ENCODE measurements at regions not wholly inside any gene's neighbourhood (a gene's known extent, or its start where the extent isn't known, plus 50 kb on each side); places are given as distances from the start of the nearest gene placed in this dataset.

DNA sequence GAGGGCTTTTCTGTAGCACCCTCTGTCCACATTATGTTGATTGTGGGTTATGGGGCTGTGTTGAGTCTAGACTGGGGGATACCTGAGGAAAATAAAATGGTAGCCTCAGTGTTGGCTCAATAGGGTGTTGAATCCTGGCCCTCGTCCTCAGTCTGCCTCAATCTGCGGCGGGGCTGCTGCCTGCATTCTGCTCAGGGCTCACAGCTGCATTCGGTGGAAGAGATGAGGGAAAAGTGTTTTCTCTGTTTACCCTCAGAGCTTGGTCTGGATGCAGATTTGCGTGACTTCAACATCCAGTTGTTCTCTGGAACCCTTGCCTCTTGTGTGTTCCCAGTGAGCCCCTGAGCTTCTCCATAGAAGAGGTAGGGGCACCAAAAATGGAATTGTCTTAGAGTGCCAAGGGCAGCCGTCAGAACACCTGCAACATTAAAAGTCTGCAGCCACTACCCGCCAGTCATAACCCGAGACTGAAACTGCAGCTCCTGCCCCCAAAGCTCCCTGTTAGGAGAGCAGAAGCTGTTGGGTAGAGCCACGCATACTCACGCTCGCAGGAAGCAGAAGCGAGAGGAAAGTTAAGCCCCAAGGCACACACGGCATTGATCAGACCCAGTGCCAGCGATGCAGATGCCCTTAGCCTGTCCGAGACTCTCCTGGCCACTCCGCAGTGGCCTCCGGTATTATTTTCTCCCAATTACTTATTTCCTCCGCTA is 215.3 kb upstream of the C1orf174 start:
- 65% methylated on average over 14 of the region's 18 CpGs for WGBS (ENCODE audit: insufficient coverage)
- Histone ChIP-seq H3K9me3 (replicated peaks; ENCODE audit: control insufficient read depth, low read depth, low read length) (no peaks in the 10 kb centered on the region), H3K4me1 (ENCODE audit: control insufficient read depth, insufficient read depth, low read length) (no peaks in the 10 kb centered on the region), H3K27me3 (ENCODE audit: control insufficient read depth, insufficient read depth, low read length) (peaks cover 22% of the 10 kb centered on the region), H3K36me3 (ENCODE audit: control insufficient read depth, insufficient read depth, low read length) (no peaks in the 10 kb centered on the region), H3K27ac (ENCODE audit: low read length) (no peak overlapping the region), H3K4me3 (ENCODE audit: low read length) (no peak overlapping the region)
- DNase-seq: no peak

DNA sequence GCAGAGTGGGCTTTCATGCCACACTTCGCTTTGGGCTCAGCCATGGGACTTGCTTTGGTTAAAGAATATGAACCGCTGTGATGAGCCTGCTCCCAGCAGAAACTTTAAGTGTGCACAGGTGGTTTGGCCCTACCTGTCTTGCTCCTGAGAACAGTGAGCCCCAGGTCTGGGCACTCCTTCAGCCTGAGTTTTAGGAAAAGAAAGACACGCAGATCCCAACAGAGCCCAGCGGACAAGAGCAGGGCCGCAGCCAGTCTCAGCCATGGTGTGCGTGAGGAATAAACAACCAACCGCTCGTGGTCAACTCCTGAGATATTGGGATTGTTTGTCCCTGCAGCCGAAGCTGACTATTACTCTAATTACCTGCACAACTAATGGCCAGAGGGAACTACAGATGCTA is 217.1 kb upstream of the C1orf174 start:
- H3K27me3 ChIP-seq (ENCODE audit: control insufficient read depth, insufficient read depth, low read length): peaks cover 26% of the 10 kb centered on the region
- no peak overlapping the region for H3K27ac ChIP-seq (ENCODE audit: low read length)
- H3K9me3 ChIP-seq (replicated peaks; ENCODE audit: control insufficient read depth, low read depth, low read length): no peaks in the 10 kb centered on the region
- H3K4me3 ChIP-seq (ENCODE audit: low read length): no peak overlapping the region
- no peak for DNase-seq
- H3K4me1 ChIP-seq (ENCODE audit: control insufficient read depth, insufficient read depth, low read length): no peaks in the 10 kb centered on the region
- H3K36me3 ChIP-seq (ENCODE audit: control insufficient read depth, insufficient read depth, low read length): no peaks in the 10 kb centered on the region
- WGBS (ENCODE audit: insufficient coverage): 93% methylated on average over 6 of the region's 9 CpGs

- H3K27me3 ChIP-seq (ENCODE audit: control insufficient read depth, insufficient read depth, low read length): peaks cover 21% of the 10 kb centered on the region
These were observed 218.9 kb upstream of the C1orf174 start for GRCh38 chr1:4118746-4119515.

DNA sequence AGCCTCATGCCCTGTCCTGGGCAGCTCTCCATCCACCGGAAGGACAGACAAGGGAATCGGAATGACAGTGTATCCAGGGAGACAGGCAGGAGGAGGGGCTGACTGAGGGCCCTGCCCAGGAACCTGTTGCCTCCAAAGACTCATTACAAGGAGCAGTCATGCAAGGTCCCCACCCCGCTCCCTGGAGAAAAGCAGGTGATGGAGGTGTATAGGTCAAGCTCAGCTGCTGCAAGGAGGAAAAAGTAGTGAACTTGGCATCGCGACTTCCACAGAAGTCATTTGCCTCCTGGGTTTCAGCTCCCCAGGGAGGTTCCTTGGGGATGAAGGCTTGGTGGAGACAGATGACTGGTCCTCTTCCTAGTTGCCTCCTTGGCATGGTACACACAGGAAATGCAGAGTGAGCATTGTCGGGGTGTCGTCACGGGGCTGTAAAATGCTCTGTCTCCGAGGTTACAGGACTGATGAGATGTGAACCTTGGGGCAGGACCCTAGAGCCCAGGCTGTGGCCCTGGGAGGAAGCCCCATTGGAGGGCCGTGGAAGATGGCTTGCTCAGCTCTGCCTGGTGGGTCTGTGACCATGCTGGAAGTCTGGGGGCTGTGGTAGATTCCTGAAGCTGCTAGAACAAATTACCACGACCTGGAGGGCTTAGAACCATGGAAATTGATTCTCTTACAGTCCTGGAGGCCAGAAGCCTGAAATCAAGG is 219.6 kb upstream of the C1orf174 start:
- no peaks in the 10 kb centered on the region for H3K36me3 ChIP-seq (ENCODE audit: control insufficient read depth, insufficient read depth, low read length)
- no peaks in the 10 kb centered on the region for H3K9me3 ChIP-seq (replicated peaks; ENCODE audit: control insufficient read depth, low read depth, low read length)
- WGBS (ENCODE audit: insufficient coverage): 64% methylated on average over 11 of the region's 11 CpGs
- no peak overlapping the region for H3K27ac ChIP-seq (ENCODE audit: low read length)
- H3K4me3 ChIP-seq (ENCODE audit: low read length): no peak overlapping the region
- peaks cover 21% of the 10 kb centered on the region for H3K27me3 ChIP-seq (ENCODE audit: control insufficient read depth, insufficient read depth, low read length)
- no peaks in the 10 kb centered on the region for H3K4me1 ChIP-seq (ENCODE audit: control insufficient read depth, insufficient read depth, low read length)
- DNase-seq: no peak

More at GRCh38 chr1:4118746-4119515, 218.9 kb upstream of the C1orf174 start:
- Histone ChIP-seq H3K4me1 (ENCODE audit: control insufficient read depth, insufficient read depth, low read length) (no peaks in the 10 kb centered on the region), H3K4me3 (ENCODE audit: low read length) (no peak overlapping the region), H3K27ac (ENCODE audit: low read length) (no peak overlapping the region), H3K36me3 (ENCODE audit: control insufficient read depth, insufficient read depth, low read length) (no peaks in the 10 kb centered on the region), H3K9me3 (replicated peaks; ENCODE audit: control insufficient read depth, low read depth, low read length) (no peaks in the 10 kb centered on the region)
- WGBS (ENCODE audit: insufficient coverage): 60% methylated on average over 9 of the region's 12 CpGs
- DNase-seq: no peak

GRCh38 chr1:4120557-4121292 is 220.7 kb upstream of the C1orf174 start:
- no peaks in the 10 kb centered on the region for H3K4me1 ChIP-seq (ENCODE audit: control insufficient read depth, insufficient read depth, low read length)
- no peak for DNase-seq
- no peak overlapping the region for H3K27ac ChIP-seq (ENCODE audit: low read length)
- H3K27me3 ChIP-seq (ENCODE audit: control insufficient read depth, insufficient read depth, low read length): peaks cover 21% of the 10 kb centered on the region
- no peaks in the 10 kb centered on the region for H3K36me3 ChIP-seq (ENCODE audit: control insufficient read depth, insufficient read depth, low read length)
- H3K9me3 ChIP-seq (replicated peaks; ENCODE audit: control insufficient read depth, low read depth, low read length): no peaks in the 10 kb centered on the region
- no peak overlapping the region for H3K4me3 ChIP-seq (ENCODE audit: low read length)
- WGBS (ENCODE audit: insufficient coverage): 56% methylated on average over 11 of the region's 15 CpGs

DNA sequence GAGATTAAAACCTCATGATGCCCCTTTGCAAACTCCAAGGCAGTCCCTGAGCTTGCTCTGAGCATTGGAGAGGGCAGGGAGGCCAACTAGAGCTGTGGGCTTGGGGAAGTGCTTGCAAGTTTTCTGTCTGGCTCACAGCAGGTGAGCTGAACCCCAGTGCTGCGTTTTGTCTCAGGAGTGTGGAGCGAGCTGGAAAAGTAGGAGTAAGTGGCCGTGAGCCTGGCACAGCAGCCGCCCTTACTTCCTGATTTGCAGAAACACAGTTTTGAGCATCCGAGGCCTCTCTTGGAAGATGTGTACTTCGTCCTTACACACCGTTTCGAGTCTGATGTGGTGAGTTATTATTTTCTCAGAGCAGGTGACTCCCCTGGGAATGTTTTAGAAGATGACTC is 221.2 kb upstream of the C1orf174 start:
- no peak overlapping the region for H3K27ac ChIP-seq (ENCODE audit: low read length)
- no peak overlapping the region for H3K4me3 ChIP-seq (ENCODE audit: low read length)
- whole genome bisulfite sequencing (ENCODE audit: insufficient coverage): 58% methylated on average over 8 of the region's 8 CpGs
- no peak for DNase-seq
- H3K27me3 ChIP-seq (ENCODE audit: control insufficient read depth, insufficient read depth, low read length): peaks cover 21% of the 10 kb centered on the region
- no peaks in the 10 kb centered on the region for H3K4me1 ChIP-seq (ENCODE audit: control insufficient read depth, insufficient read depth, low read length)
- no peaks in the 10 kb centered on the region for H3K9me3 ChIP-seq (replicated peaks; ENCODE audit: control insufficient read depth, low read depth, low read length)
- H3K36me3 ChIP-seq (ENCODE audit: control insufficient read depth, insufficient read depth, low read length): no peaks in the 10 kb centered on the region

GRCh38 chr1:4121834-4122512 is 221.9 kb upstream of the C1orf174 start:
- H3K4me3 ChIP-seq (ENCODE audit: low read length): no peak overlapping the region
- no peaks in the 10 kb centered on the region for H3K36me3 ChIP-seq (ENCODE audit: control insufficient read depth, insufficient read depth, low read length)
- no peaks in the 10 kb centered on the region for H3K4me1 ChIP-seq (ENCODE audit: control insufficient read depth, insufficient read depth, low read length)
- no peak overlapping the region for H3K27ac ChIP-seq (ENCODE audit: low read length)
- WGBS (ENCODE audit: insufficient coverage): 74% methylated on average over 17 of the region's 20 CpGs
- no peaks in the 10 kb centered on the region for H3K9me3 ChIP-seq (replicated peaks; ENCODE audit: control insufficient read depth, low read depth, low read length)
- DNase-seq: no peak
- H3K27me3 ChIP-seq (ENCODE audit: control insufficient read depth, insufficient read depth, low read length): peaks cover 24% of the 10 kb centered on the region

DNA sequence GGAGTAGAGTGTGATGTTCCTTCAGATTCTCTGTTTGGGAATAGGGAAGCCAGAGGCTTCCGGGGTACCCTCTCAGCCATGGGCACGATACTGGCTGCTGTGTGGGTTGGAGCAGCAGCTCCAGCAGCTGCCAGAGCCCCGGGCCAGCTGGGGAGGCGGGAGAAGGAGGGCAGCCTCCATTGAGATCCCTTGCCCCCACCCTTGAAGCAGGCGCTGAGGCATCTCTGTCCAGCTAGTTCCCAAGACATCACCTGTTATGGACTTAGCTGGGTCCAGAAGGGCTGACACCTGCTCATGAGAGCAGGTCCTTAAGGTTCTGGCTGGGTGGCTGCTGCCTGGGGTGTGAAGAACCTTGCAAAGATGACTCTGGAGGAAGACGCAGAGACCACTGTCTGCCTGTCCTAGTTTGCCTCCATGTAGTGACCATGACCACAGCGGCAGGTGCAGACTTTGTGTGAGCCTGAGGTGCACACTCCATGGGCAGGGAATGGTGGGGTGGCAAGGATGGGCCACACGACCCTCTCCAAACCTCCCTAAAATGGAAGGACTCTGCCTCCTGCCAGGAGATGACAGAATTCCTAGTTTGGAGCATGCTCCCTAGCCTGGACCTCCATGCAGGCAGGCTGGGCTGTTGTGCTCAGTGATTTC is 222.6 kb upstream of the C1orf174 start:
- Histone ChIP-seq H3K4me1 (ENCODE audit: control insufficient read depth, insufficient read depth, low read length) (no peaks in the 10 kb centered on the region), H3K9me3 (replicated peaks; ENCODE audit: control insufficient read depth, low read depth, low read length) (no peaks in the 10 kb centered on the region), H3K27ac (ENCODE audit: low read length) (no peak overlapping the region), H3K36me3 (ENCODE audit: control insufficient read depth, insufficient read depth, low read length) (no peaks in the 10 kb centered on the region), H3K4me3 (ENCODE audit: low read length) (no peak overlapping the region), H3K27me3 (ENCODE audit: control insufficient read depth, insufficient read depth, low read length) (peaks cover 22% of the 10 kb centered on the region)
- WGBS (ENCODE audit: insufficient coverage): 73% methylated on average over 5 of the region's 8 CpGs
- no peak for DNase-seq

GRCh38 chr1:4124631-4125145 is 224.6 kb upstream of the C1orf174 start:
- H3K9me3 ChIP-seq (replicated peaks; ENCODE audit: control insufficient read depth, low read depth, low read length): no peaks in the 10 kb centered on the region
- DNase-seq: no peak
- WGBS (ENCODE audit: insufficient coverage): 50% methylated on average over 1 of the region's 6 CpGs

More at GRCh38 chr1:4124631-4125145, 224.6 kb upstream of the C1orf174 start:
- Histone ChIP-seq H3K27ac (ENCODE audit: low read length) (no peak overlapping the region), H3K4me3 (ENCODE audit: low read length) (no peak overlapping the region), H3K36me3 (ENCODE audit: control insufficient read depth, insufficient read depth, low read length) (no peaks in the 10 kb centered on the region), H3K27me3 (ENCODE audit: control insufficient read depth, insufficient read depth, low read length) (peaks cover 14% of the 10 kb centered on the region), H3K4me1 (ENCODE audit: control insufficient read depth, insufficient read depth, low read length) (no peaks in the 10 kb centered on the region)
